Hematopoietic multipotent progenitor cell treated with erythropoietin and hydrocortisone succinate and interleukin-3 and kit ligand, for 4 days (in vitro differentiated cells): ENCODE measurements at regions not wholly inside any gene's neighbourhood (a gene's known extent, or its start where the extent isn't known, plus 50 kb on each side); places are given as distances from the start of the nearest gene placed in this dataset.
"Not testable (repeated sequence)": the region's sequence is repeated elsewhere in the genome, so short reads cannot be mapped to it uniquely, and the experiment has no call there.

Experiments
- DNase-seq: peaks from one replicate; pipeline ENCODE4 v3.0.0-alpha.2; 2015

- not testable (repeated sequence) for DNase-seq
Observed at GRCh38 chr11:3513311-3513710, 128.5 kb downstream of the ART5 start.

GRCh38 chr11:3512751-3513150 lies 129.0 kb downstream of the ART5 start:
- peak; percentile 66 for DNase-seq

GRCh38 chr11:3512133-3512703 lies 129.6 kb downstream of the ART5 start:
- DNase-seq = not testable (repeated sequence)

GRCh38 chr11:3511416-3512132 lies 130.2 kb downstream of the ART5 start:
- DNase-seq = peak; percentile 91

GRCh38 chr11:3509563-3509962 lies 130.6 kb upstream of the ZNF195 start:
- DNase-seq = not testable (repeated sequence)

GRCh38 chr11:3499198-3499597 lies 120.3 kb upstream of the ZNF195 start:
- not testable (repeated sequence) for DNase-seq

- DNase-seq = peak; percentile 55
Observed at GRCh38 chr11:3498356-3498755, 119.4 kb upstream of the ZNF195 start.

- DNase-seq = not testable (repeated sequence)
Observed at GRCh38 chr11:3493152-3493551, 114.2 kb upstream of the ZNF195 start.

- DNase-seq = not testable (repeated sequence)
Observed at GRCh38 chr11:3488003-3488402, 109.1 kb upstream of the ZNF195 start.

- DNase-seq = not testable (repeated sequence)
Observed at GRCh38 chr11:3485737-3486136, 106.8 kb upstream of the ZNF195 start.

- DNase-seq = peak; percentile 15
Observed at GRCh38 chr11:3476937-3477885, 98.3 kb upstream of the ZNF195 start.

- DNase-seq = peak; percentile 8
Observed at GRCh38 chr11:3476084-3476936, 97.4 kb upstream of the ZNF195 start.

GRCh38 chr11:3468963-3469362 lies 90.0 kb upstream of the ZNF195 start:
- DNase-seq = not testable (repeated sequence)

- DNase-seq = not testable (repeated sequence)
Observed at GRCh38 chr11:3467599-3467998, 88.7 kb upstream of the ZNF195 start.

GRCh38 chr11:3455666-3456065 lies 76.7 kb upstream of the ZNF195 start:
- peak; percentile 44 for DNase-seq

GRCh38 chr11:3454844-3455243 lies 75.9 kb upstream of the ZNF195 start:
- peak; percentile 90 for DNase-seq

GRCh38 chr11:3453596-3454256 lies 74.8 kb upstream of the ZNF195 start:
- DNase-seq = not testable (repeated sequence)

- DNase-seq = not testable (repeated sequence)
Observed at GRCh38 chr11:3450822-3451221, 71.9 kb upstream of the ZNF195 start.

GRCh38 chr11:3445535-3445934 lies 66.6 kb upstream of the ZNF195 start:
- not testable (repeated sequence) for DNase-seq

- not testable (repeated sequence) for DNase-seq
Observed at GRCh38 chr11:3444420-3444744, 65.4 kb upstream of the ZNF195 start.

GRCh38 chr11:3443700-3444419 lies 64.9 kb upstream of the ZNF195 start:
- peak; percentile 82 for DNase-seq
